GM19043 (cell line): ENCODE measurements at regions not wholly inside any gene's neighbourhood (a gene's known extent, or its start where the extent isn't known, plus 50 kb on each side); places are given as distances from the start of the nearest gene placed in this dataset.

Source experiments
- ATAC-seq: cut with Tn5 transposase; IDR thresholded peaks from one replicate; pipeline ENCODE4 v1.9.1; 2021; ENCODE audit warnings: low read depth; ENCODE audit not compliant: unreplicated experiment

DNA sequence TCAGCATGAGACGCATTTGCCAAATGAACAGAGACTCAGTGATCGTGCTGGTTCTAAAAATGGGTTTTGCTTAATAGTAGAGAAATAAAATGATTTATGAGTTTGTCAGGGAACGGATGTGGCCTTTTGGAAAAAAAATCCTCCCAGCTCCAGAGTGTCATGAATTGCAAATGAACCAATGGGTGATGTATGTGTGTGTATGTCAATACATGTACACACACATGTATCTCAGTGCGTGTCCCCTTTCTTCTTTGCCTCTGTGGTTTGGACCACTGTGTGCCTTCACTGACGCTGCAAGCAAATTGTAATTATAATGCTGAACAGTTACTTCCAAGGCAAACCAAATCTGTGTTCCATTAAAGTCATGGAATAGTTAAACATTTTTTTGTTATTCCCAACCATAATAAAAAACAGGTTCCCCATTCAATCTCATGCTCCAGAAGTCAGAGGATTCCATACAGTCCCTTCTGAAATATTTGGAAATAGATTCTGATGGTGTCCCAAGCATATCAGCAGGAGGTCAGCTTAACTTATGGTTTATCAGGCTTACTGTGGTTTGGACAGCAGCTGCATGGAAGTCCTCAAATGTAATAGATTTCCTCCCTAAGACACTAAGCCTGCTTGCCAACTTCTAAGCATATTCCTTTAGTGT, 630.5 kb downstream of the ACTL7B start:
- ATAC-seq: no peak

- no peak for ATAC-seq
Observed at GRCh38 chr9:108224716-108225115, 631.1 kb downstream of the ACTL7B start.

- no peak for ATAC-seq
Observed at GRCh38 chr9:108219664-108220063, 636.1 kb downstream of the ACTL7B start.

DNA sequence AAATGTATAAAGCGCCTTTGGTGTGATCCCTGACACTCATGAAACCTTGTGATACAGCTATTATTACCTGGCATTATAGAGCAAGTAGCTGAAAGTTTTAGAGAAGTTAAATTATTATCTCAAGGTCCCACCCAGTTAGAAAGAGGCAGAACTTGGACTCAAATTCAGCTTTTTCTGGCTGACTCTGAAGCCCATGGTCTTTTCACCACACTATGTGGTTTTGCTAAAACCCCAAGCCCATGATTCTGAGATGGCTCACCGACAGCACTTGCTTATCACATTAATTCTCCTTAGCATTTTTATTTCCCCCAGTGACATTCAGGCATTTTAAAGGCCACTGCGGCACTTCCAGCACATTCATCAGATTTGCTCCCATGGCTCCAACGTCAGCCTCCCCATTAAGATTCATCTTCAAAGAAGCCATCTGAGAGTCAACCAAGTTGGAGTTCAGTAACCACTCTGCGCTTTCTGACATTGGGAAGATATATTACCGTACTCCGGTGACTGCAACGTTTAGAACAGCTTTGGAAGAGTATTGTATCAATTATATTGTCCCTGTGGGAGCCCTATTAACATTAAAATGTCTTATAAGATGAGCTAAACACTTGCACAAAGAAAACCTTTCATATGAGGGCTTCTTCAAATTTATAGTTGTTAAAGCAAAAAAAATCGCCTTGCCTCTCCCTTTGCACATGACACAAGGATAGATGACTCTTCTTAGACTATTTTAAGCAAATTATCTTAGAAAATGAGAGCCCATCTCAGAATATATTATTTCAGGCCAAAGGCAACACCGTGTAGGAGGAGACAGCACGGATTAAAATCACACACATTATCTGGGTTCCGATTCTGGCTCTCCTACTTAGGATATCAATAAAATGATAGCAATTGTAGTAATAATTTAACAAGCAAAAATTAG, 638.1 kb downstream of the ACTL7B start:
- ATAC-seq: no peak

- no peak for ATAC-seq
Observed at GRCh38 chr9:108213511-108213910, 642.3 kb downstream of the ACTL7B start.

- no peak for ATAC-seq
Observed at GRCh38 chr9:108212184-108212583, 643.6 kb downstream of the ACTL7B start.

DNA sequence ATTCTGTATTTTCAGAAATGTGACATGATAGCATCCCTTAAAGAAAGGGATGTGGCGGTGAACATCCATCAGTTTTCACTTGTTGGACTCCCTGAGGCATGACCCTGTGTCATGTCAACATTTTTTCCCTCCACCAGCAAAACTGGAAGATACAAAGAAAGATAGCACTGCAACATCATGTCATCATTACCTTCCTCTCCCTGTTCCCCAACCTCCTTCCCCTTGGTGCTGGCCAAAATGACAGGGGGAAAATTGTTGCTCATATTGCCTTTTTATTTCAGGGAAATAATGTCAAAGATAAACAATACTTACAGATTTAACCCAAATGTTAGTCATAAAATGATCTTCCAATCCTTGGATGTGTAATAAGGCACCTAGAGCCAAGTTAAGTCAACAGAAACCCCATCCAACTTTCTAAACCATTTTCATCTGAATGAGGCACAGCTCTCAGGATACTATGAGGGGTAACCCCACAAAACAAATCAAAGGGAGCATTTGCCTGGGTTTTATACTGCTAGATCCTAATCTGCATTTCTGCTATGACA, 644.3 kb downstream of the ACTL7B start:
- ATAC-seq: no peak

DNA sequence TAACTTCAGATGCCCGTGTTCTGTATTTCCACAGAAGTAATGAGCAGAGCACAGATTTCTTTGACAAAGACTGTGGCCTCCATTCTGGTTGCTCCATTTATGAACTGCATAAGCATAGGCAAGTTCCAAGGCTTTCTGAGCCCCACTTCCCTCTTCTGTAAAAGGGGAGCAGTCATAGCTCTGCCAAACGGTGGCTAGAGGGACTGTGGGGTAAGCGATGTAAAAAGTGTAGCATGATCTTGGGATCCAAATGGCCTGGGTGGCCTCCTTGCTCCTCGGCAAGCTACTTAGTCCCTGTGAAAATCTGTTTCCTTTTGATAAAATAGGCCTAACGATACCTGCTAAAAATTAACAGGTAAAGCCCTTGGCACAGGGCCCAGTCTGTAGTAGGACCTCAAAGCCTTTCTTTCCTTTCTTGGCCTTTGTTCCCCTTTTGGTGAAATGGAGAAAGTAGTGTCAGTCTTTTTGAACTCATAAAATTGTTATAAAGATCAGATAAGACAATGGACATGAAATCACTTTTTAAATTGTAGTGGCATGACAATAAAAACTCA, 646.6 kb downstream of the ACTL7B start:
- ATAC-seq: no peak

DNA sequence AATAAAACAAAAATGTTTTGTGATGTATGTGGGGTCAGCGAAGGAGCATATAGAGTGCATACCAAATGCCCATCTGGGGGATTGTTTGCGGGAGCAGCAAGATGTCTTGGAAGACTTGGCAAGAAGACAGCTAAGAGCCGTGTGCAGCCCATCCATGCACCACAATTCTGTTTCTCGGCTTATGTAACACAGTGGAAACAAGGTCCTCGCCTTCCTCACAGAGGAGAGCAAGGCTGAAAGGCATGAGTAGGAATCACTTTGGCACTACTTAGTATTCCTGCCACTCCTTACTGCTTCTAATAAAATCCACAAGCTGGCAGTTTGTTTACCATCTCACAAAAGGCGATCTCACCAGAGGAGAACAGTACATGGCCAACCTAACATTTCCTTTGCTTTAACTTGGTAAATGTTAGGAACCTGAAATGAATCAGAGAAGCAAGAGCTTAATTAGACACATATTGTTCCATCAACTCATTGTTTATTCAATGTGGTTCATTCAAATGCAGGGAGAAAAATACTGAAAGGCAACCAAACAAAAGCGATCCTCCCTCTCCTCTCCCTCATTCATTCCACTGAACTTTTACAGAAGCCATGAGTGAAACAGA, 648.1 kb downstream of the ACTL7B start:
- ATAC-seq: no peak

GRCh38 chr9:108205276-108205675, 650.5 kb downstream of the ACTL7B start:
- ATAC-seq: no peak

DNA sequence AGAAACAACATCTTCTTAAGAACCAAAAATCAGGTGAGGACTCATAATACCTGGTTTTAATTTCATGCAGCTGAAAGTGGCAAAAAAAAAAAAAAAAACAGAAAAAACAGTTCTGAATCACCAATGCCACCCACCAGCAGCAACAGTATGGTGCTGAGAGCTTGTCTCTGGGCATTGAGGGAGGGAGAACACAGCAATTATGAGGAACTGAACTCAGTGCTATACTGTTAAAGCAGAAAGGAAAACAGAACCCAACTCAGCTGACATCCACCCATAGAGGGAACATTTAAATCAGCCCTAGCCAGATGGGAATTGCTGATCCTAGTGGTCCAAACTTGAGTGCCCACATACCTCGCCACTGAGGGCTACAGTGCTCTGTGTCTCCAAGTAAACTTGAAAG, 657.9 kb downstream of the ACTL7B start:
- no peak for ATAC-seq

GRCh38 chr9:108197008-108197365, 658.8 kb downstream of the ACTL7B start:
- no peak for ATAC-seq

- ATAC-seq: no peak
Observed at GRCh38 chr9:108196332-108197007, 659.3 kb downstream of the ACTL7B start.

DNA sequence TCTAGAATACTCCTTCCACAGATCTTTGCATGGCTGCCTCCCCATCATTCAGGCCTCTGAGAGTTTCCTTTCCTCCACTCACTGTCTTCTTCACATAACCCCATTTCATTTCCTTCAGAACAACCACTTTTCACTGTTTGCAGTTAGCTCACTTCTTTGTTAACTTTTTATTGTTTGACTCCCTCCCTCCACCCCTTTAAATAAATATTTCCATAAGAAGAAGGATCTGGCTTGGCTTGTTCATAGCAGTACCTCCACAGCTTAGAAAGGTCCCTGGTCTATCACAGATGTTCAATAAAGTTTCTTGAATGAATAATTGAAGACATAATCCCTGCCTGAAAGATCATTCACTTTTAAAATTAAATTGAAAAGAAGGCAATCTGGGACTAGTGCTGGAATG, 661.6 kb downstream of the ACTL7B start:
- no peak for ATAC-seq

GRCh38 chr9:108193026-108193710, 662.6 kb downstream of the ACTL7B start:
- no peak for ATAC-seq

DNA sequence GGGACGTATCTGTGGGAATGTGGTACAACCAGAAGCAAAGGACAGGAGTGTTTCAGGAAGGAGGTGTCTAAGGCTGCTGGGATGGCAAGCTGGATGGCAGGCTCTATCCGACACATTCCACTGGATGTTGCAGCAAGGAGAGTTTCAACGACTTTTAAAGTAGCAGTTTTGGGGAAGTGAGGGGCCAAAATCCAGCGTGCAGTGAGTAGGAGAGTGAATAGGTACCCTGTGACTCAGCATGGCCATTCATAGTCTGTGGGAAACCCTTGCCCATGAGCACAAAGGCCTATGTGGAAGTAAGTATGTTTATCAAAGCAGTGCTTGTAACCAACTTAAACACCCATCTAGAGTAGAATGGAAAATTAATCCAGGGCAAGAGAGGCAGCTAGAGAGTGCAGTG, 664.7 kb downstream of the ACTL7B start:
- no peak for ATAC-seq

GRCh38 chr9:108188976-108189375, 666.8 kb downstream of the ACTL7B start:
- no peak for ATAC-seq

DNA sequence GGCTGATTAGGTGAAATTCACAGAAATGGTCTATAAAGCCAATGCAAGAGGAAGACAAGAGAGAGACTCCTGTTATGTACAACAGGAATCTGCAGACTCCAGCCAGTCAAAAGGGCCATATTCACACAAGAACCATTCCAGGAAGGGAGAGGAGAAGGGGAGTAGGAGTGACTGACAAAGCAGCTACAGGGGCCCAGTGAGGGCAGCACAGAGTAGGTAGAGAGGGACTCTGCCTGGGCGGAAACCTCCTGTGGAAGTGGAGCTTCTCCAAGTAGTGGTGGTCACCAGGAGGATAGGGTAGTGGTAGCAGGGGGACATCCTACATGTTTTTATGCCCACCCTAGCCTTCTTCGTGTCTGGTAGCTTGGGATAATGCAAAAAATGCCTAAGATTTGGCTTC, 667.3 kb downstream of the ACTL7B start:
- no peak for ATAC-seq

GRCh38 chr9:108186642-108187395, 669.0 kb downstream of the ACTL7B start:
- ATAC-seq: no peak
